ENCODE measurements at regions not wholly inside any gene's neighbourhood (a gene's known extent, or its start where the extent isn't known, plus 50 kb on each side); places are given as distances from the start of the nearest gene placed in this dataset.

- H3K4me1 Mint-ChIP-seq, result no peaks in the 10 kb centered on the region
- Histone ChIP-seq H3K4me3 (no peak overlapping the region), H3K9me3 (ENCODE audit: low read depth) (no peaks in the 10 kb centered on the region)
These were observed 318.4 kb downstream of the MAN2A1 start for GRCh38 chr5:110008131-110008530.

GRCh38 chr5:110012145-110012544 lies 322.4 kb downstream of the MAN2A1 start:
- TF ChIP-seq EZH2phosphoT487 (IDR thresholded peaks at IDR 0.05), result no peak
- TF ChIP-seq EZH2 (IDR thresholded peaks at IDR 0.05), result no peak
- no peak for TF ChIP-seq CTCF (IDR thresholded peaks at IDR 0.05)
- no peaks in the 10 kb centered on the region for H3K36me3 Mint-ChIP-seq
- H3K27ac Mint-ChIP-seq, result no peak overlapping the region

More at GRCh38 chr5:110008131-110008530, 318.4 kb downstream of the MAN2A1 start:
- no peaks in the 10 kb centered on the region for H3F3A ChIP-seq (ENCODE audit: low read depth)
- H3K79me2 ChIP-seq (ENCODE audit: low read depth), result no peaks in the 10 kb centered on the region
- H3K27me3 Mint-ChIP-seq (ENCODE audit: insufficient read depth, low read depth), result no peaks in the 10 kb centered on the region
- no peak for DNase-seq (ENCODE audit: low spot score)
- H3K27ac ChIP-seq, result no peak overlapping the region
- no peak for TF ChIP-seq CTCF (IDR thresholded peaks at IDR 0.05)
- TF ChIP-seq EZH2 (IDR thresholded peaks at IDR 0.05), result no peak
- no peak for TF ChIP-seq EZH2phosphoT487 (IDR thresholded peaks at IDR 0.05)
- H3K27me3 ChIP-seq, result no peaks in the 10 kb centered on the region
- H3K4me1 ChIP-seq, result no peaks in the 10 kb centered on the region
- H3K9ac ChIP-seq, result no peak overlapping the region
- H3K4me3 Mint-ChIP-seq, result no peak overlapping the region
- H3K4me2 ChIP-seq, result no peak overlapping the region
- H2AFZ ChIP-seq (replicated peaks), result no peak overlapping the region
- no peaks in the 10 kb centered on the region for H3K36me3 Mint-ChIP-seq
- no peaks in the 10 kb centered on the region for H4K20me1 ChIP-seq (ENCODE audit: low read depth)
- H3K36me3 ChIP-seq, result no peaks in the 10 kb centered on the region
- H3K9me3 Mint-ChIP-seq, result peaks cover 3% of the 10 kb centered on the region
- H3K27ac Mint-ChIP-seq, result no peak overlapping the region

GRCh38 chr5:110013017-110013416 lies 323.3 kb downstream of the MAN2A1 start:
- Histone ChIP-seq H3F3A (ENCODE audit: low read depth) (no peaks in the 10 kb centered on the region), H3K9ac (no peak overlapping the region), H3K4me2 (no peak overlapping the region), H4K20me1 (ENCODE audit: low read depth) (no peaks in the 10 kb centered on the region), H3K36me3 (no peaks in the 10 kb centered on the region), H3K27ac (no peak overlapping the region), H3K79me2 (ENCODE audit: low read depth) (no peaks in the 10 kb centered on the region), H3K4me3 (no peak overlapping the region), H3K27me3 (no peaks in the 10 kb centered on the region), H3K9me3 (ENCODE audit: low read depth) (no peaks in the 10 kb centered on the region), H2AFZ (replicated peaks) (no peak overlapping the region), H3K4me1 (no peaks in the 10 kb centered on the region)
- Mint-ChIP-seq H3K27me3 (ENCODE audit: insufficient read depth, low read depth) (no peaks in the 10 kb centered on the region), H3K4me3 (no peak overlapping the region), H3K36me3 (no peaks in the 10 kb centered on the region), H3K9me3 (no peaks in the 10 kb centered on the region), H3K4me1 (no peaks in the 10 kb centered on the region), H3K27ac (no peak overlapping the region)
- no peak for DNase-seq (ENCODE audit: low spot score)
- TF ChIP-seq CTCF (IDR thresholded peaks at IDR 0.05), result no peak
- TF ChIP-seq EZH2 (IDR thresholded peaks at IDR 0.05), result no peak
- no peak for TF ChIP-seq EZH2phosphoT487 (IDR thresholded peaks at IDR 0.05)

More at GRCh38 chr5:110012145-110012544, 322.4 kb downstream of the MAN2A1 start:
- Histone ChIP-seq H3K27me3 (no peaks in the 10 kb centered on the region), H3K36me3 (no peaks in the 10 kb centered on the region), H3F3A (ENCODE audit: low read depth) (no peaks in the 10 kb centered on the region), H3K4me3 (no peak overlapping the region), H3K4me1 (no peaks in the 10 kb centered on the region), H3K79me2 (ENCODE audit: low read depth) (no peaks in the 10 kb centered on the region), H2AFZ (replicated peaks) (no peak overlapping the region), H3K4me2 (no peak overlapping the region), H3K27ac (no peak overlapping the region), H3K9ac (no peak overlapping the region), H3K9me3 (ENCODE audit: low read depth) (no peaks in the 10 kb centered on the region), H4K20me1 (ENCODE audit: low read depth) (no peaks in the 10 kb centered on the region)
- Mint-ChIP-seq H3K4me1 (no peaks in the 10 kb centered on the region), H3K9me3 (no peaks in the 10 kb centered on the region), H3K4me3 (no peak overlapping the region), H3K27me3 (ENCODE audit: insufficient read depth, low read depth) (no peaks in the 10 kb centered on the region)
- no peak for DNase-seq (ENCODE audit: low spot score)

Data from neural progenitor cell (in vitro differentiated cells).